HepG2 (cell line): ENCODE measurements at regions not wholly inside any gene's neighbourhood (a gene's known extent, or its start where the extent isn't known, plus 50 kb on each side); places are given as distances from the start of the nearest gene placed in this dataset.

ENCODE experiments used
- AFF4 ChIP-seq: sonication (generic); formaldehyde crosslinking; IDR thresholded peaks from 2 replicates; pipeline ENCODE4 v1.4.0; 2020; ENCODE audit warnings: missing genetic modification reagents
- ARID2 ChIP-seq: sonication (generic); formaldehyde crosslinking; IDR thresholded peaks from 2 replicates; pipeline ENCODE4 v1.8.1; 2022; ENCODE audit warnings: mild to moderate bottlenecking, missing genetic modification reagents, borderline replicate concordance
- CSRNP2 ChIP-seq: sonication (generic); formaldehyde crosslinking; conservative IDR thresholded peaks from 2 replicates; pipeline ENCODE4 v1.8.0; 2022; ENCODE audit warnings: low read depth, missing genetic modification reagents
- EZH2 ChIP-seq: conservative IDR thresholded peaks from 2 replicates; pipeline ENCODE4 v1.6.1; 2012; ENCODE audit warnings: mild to moderate bottlenecking, low read depth, low read length, moderate library complexity
- HBP1 ChIP-seq: IDR thresholded peaks from 2 replicates; pipeline ENCODE4 v1.6.1; 2016; ENCODE audit warnings: low read depth, control low read depth
- HMGXB3 ChIP-seq: sonication (generic); formaldehyde crosslinking; IDR thresholded peaks from 2 replicates; pipeline ENCODE4 v1.4.0; 2020; ENCODE audit warnings: missing genetic modification reagents, borderline replicate concordance
- ISX ChIP-seq: sonication (generic); formaldehyde crosslinking; conservative IDR thresholded peaks from 2 replicates; pipeline ENCODE4 v1.5.0; 2020; ENCODE audit warnings: missing genetic modification reagents
- MEIS2 ChIP-seq: sonication (generic); formaldehyde crosslinking; IDR thresholded peaks from 2 replicates; pipeline ENCODE4 v1.9.0; 2021; ENCODE audit warnings: mild to moderate bottlenecking, missing genetic modification reagents
- NFAT5 ChIP-seq: sonication (generic); formaldehyde crosslinking; IDR thresholded peaks from 2 replicates; pipeline ENCODE4 v1.4.0; 2020; ENCODE audit warnings: missing genetic modification reagents
- NFIC ChIP-seq: IDR thresholded peaks from 2 replicates; pipeline ENCODE4 v1.6.1; 2012; ENCODE audit warnings: mild to moderate bottlenecking, low read length, inconsistent platforms
- NR1H2 ChIP-seq: sonication (generic); formaldehyde crosslinking; IDR thresholded peaks from 2 replicates; pipeline ENCODE4 v1.8.1; 2022; ENCODE audit warnings: low read depth, missing genetic modification reagents, borderline replicate concordance
- TBL1XR1 ChIP-seq: fragments of 150-350 bp; IDR thresholded peaks from 2 replicates; pipeline ENCODE4 v1.6.1; 2014; ENCODE audit warnings: borderline replicate concordance, low read length; ENCODE audit not compliant: partially characterized antibody
- ZNF34 ChIP-seq: sonication (generic); formaldehyde crosslinking; IDR thresholded peaks from 2 replicates; pipeline ENCODE4 v1.4.0; 2020; ENCODE audit warnings: mild to moderate bottlenecking, missing genetic modification reagents, borderline replicate concordance

- no peak for TF ChIP-seq CSRNP2
- TF ChIP-seq ISX (CRISPR knock-in tag): no peak
- TF ChIP-seq ARID2 (CRISPR knock-in tag): no peak
- TF ChIP-seq NR1H2 (CRISPR knock-in tag): no peak
- no peak for TF ChIP-seq MEIS2
- no peak for TF ChIP-seq ZNF34 (CRISPR knock-in tag)
- no peak for TF ChIP-seq HMGXB3 (CRISPR knock-in tag)
- peak; percentile 46; the same call in 1 of the 2 replicates for TF ChIP-seq HBP1 (CRISPR knock-in tag)
- TF ChIP-seq NFAT5 (CRISPR knock-in tag): no peak
- no peak for TF ChIP-seq AFF4 (CRISPR knock-in tag)
- TF ChIP-seq EZH2: no peak
- TF ChIP-seq NFIC: no peak
- no peak for TF ChIP-seq TBL1XR1
These were observed 576.6 kb upstream of the FRG1 start (continued) for GRCh38 chr4:189364032-189364449.
